NCI-H524 treated with DMSO at 0.1 percent for 48 hours (cell line): ENCODE measurements at regions not wholly inside any gene's neighbourhood (a gene's known extent, or its start where the extent isn't known, plus 50 kb on each side); places are given as distances from the start of the nearest gene placed in this dataset.
A peak's percentile ranks its signal among the peaks of the same experiment; 100 is the strongest.

Source experiments
- DNase-seq: peaks from one replicate; lab custom pipeline; 2025; lab: John Stamatoyannopoulos, UW

DNA sequence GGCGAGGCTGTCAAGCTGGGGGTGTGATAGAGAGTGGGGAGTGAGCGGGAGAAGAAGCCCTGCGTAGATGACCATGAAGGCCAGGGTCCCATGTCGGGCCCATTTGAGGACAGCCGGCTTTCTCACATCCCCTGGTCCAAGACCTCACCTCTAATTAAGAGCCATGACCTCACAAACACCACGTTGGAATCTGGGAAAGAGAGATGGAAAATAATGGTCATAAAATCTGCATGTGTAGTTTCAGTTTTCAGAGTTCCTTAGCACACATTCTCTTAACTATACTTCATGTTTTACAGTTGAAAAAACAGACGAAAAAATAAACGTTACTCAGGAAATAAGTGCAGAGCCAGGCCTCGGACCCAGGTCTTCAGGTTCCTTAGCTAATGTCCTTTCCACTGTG lies 244.8 kb upstream of the SIX2 start:
- DNase-seq, result no peak

DNA sequence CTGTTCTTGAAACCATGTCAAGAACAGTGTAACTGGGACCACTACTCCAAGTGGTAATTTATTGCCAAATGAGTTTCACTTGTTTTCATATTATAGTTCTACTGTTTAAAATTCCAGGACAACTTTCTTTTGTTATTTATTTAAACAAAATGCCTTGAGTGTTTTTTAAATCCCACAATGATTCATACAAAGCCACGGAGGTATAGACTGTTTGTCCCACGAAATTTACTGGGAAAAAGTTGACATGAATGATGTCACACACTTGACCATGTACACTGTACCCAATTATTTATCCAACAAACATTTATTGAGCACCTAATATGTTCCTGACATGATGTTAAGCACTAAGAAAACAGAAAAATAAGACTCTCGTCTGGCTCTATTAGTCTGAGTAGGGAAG lies 243.9 kb upstream of the SIX2 start:
- no peak for DNase-seq

DNA sequence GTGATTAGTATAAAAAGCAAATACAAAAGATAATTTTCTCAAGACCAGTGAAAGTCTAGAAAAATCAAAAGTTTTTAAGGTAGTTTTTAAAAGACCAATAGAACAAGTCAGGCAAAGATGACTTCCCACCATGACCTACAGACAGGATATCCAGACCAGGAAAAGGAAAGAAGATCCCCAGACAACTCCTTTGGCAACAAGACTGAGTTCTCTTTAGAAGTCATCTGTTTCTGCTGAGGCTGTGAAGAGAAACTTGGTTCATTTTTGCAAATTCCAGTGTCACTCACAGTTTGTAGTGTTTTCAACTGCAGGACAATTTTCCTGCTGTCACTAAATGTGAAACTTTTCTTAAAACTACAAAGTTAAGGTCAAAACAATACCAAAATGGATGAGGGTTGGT lies 240.9 kb upstream of the SIX2 start:
- DNase-seq, result no peak

DNA sequence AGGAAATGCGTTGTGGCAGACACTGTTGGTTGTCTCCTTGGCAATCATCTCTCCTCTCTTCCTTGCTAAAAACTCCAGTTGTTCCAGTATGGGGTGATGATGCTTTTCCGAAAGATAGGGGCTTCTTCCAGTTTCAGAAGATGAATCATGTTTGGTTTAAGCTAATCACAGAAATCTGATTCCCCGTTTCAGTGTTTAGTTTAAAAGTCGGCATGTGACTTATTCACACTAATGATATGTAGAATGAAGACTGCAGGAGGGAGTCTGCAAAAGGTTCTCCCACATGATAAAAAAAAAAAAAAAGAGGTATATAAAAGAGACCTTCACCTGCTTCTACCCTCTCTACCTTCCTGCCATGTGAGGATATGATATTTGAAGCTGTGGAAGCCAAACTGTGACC lies 239.0 kb upstream of the SIX2 start:
- DNase-seq, result no peak

DNA sequence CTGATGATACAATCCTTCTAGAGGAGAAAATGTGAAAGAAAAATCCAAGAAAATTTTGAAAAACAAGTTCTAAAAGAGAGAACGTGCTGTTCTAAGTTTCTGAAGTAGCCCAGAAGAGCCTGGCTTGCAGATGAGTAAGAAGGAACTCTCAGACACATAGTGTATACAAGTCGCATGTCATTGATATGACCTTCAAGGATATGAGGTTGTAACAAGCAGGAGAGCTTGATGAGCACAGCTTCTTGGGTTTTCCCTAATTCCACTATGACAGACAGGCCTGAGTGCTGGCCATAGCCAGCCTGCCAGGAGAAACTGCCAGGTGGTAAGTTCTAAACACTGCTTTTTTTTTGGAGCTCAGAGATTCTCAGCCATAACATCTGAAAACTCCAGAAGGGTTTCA lies 235.7 kb upstream of the SIX2 start:
- DNase-seq, result no peak

DNA sequence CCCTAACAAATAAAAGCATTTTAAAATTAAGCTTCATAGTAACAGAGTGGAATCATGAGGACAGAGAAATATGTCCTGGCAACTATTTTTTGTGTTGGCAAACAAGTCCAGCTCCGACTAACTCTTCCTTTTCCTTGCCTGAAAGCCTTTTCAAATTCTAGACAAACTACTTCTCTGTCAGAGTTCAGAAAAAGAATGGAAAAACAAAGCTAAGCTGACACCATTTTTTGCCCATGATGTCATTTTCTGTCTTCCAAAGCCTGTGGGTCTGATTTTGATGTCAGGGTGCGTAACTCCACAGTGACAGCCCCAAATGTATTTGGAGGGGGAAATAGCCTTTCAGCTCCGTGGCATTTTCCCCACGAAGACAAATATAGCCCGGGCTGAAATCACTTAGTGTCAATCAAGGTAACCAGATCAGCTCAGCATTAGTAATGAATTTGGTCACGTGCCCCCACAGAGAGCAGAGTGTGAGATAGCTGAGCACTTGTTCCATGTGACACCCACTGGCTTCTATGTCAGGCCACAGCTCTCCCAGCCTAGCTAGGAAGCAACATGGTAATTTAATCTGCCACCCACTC lies 233.0 kb upstream of the SIX2 start:
- DNase-seq, result peak; percentile 19

DNA sequence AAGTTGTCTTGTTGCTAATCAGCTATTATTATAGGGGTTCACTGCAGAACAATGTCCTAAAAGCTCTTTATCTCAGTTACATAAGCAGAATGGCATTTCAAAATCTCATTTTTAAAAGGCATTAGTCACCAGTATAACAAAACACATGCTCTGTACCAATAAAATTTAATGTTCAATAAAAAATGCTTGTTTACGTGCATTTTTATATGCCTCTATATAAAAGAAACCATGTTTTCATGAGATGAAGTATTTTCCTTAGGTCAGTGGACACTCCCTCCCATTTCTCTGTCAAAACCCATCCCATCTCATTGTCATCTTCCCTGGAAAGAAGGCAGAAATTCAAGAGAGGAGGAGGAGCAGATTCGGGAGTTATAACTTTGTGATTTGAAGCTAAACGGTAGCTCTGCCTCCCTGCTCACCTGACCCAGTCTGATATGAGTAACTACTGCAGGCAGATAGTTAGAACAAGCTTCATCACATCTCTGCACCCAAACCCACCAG lies 231.9 kb upstream of the SIX2 start:
- no peak for DNase-seq

DNA sequence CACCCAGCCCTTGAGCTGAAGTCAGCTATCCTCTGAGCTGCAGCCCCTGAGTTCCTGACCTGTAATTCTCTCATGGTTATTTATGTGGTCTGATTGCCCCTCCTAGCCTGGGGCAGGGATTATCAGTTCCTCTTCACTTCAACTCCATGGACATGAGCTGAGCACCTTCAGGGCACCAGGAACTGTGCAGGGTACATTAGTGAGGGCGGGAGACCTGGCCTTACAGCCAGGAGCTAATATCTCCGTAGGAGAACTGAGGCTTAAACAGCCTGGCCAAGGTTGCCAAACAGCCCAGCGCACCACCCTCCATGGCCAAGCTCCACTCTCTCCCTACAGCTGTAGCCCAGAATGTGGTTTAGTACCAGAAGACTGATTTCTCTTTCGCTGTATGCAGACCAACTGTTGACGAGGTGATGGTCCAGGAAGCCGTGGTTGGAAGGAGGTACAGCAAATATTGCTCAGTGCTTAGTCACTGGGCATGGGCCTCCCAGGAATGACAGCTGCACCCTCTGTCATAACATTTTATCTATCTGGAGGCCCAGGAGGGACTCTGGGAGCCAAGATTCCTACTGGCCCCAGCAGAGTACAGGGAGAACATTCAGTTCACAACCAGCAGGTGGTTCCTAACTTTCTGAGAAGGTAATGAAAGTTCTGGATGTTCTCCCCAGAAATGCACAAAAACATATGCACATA lies 228.7 kb upstream of the SIX2 start:
- no peak for DNase-seq

DNA sequence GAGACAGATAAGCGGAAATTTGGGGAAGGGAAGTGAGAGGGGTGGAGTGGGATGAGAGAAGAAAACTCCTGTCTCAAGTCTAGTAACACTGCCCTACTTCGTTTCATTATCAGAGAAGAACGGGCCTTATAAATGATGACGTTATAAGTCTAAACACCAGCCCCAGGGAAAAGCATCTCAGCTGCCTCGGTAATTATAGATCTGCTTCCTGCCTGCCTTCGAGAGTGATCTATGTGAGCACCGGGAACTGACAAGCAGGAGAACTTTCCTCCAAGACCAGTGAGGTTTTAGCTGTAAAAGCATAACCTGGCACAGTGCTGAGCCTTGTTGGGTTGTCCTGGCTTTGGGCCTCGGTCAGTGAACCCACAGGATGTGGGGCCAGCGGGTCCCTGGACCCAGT lies 227.9 kb upstream of the SIX2 start:
- DNase-seq, result no peak

DNA sequence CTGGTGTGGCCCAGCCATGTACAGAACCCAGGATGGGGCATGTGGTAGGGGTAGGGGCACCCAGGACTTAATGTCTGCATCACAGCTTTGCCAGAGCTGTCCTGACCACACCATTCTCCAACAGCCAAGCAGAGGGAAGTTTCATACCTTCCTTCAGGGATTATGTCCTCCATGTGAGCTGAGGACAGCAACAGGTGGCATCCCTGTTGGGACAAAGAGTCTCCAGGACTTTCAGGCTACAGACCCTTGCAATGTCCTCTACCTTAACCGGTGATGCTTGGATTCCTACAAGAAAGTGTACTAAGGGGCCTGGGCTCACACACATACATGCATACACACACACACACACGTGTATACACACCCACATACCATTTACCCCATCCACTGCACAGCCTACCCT lies 227.0 kb upstream of the SIX2 start:
- no peak for DNase-seq

DNA sequence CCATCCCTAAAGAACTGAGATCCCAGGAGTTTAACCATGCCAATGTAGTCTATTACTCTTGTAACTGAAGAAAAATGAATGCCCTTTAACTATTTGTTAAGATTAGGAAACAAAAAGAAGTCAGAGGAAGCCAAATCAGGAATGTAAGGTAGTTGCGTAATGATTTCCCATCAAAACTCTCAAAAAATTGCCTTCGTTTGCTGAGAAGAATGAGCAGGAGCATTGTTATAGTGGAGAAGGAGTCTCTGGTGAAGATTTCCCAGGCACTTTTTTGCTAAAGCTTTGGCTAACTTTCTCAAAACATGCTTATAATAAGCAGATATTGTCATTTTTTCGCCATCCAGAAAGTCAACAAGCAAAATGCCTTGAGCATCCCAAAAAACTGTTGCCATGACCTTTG lies 224.0 kb upstream of the SIX2 start:
- DNase-seq, result no peak

DNA sequence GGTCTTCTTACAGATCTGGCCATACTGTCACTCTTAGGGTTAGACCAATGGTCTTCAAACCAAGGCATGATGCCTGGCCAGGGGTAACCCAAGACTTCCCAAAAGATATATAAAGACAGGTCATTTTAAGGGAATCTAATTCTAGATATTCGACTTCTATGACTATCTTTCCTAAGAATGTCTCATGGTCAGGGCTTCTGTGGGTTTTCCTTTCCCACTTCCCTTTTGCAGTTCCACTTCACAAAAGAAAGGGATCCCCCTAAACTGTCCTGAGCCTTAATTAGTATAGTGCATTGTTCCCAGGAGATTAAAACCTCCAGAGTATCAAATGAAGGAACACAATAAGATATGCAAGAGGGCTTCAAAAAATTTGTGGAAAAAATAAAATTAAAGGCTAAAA lies 223.6 kb upstream of the SIX2 start:
- no peak for DNase-seq

DNA sequence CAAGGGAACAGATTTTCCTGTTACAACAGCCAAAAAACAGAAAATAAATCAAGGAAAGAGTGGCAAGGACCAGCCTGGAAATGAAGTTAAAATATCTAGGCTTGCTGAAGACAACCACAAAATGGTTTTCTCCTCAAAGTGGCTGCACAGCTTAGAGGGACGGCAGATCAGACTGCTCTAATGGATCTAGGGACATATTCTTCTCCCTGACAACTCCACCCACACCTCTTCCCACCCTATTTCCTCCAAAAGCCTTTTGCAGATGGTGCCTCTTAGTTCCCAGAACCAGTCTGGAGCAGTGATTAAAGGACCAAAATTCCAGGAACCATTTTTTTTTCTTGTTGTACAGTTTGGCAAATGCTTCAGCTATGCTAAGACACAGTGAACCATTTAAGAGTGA lies 220.2 kb upstream of the SIX2 start:
- no peak for DNase-seq

DNA sequence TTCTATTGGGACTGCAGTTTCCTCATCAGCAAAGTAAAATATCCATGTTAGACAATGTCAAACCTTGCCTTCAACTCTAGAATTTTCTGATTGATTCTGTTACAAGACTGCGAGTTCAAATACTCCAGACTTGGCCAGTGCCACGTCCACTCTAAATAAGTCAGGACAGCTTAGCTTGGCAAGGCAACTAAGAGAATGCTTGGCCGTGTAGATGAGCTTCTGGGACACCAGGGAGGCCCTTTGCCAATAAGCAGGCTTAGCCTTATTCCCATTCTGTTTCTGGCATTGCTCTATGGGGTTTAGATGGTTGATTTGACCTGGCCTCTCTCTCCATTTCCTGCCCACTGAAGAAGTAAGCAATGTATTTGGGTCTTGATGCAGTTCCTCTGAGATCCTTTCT lies 218.1 kb upstream of the SIX2 start:
- DNase-seq, result no peak

DNA sequence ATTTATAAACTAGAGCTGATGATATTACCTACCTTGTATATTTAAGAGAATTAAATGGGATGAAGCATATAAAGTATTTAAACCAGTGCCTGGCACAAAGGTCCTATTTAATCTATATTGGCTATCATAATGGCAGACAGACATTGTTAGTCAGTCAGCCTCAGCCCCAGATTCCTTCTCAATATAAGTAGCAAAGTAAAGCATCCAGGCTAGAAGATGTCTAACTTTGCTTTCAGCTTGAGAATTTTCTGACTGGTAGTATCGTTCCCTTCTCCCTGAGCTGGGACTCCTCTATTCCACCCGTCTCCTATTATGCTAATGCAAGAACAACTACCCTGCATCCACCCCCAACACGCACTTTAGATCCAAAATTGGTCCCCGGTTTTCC lies 215.7 kb upstream of the SIX2 start:
- DNase-seq, result no peak

DNA sequence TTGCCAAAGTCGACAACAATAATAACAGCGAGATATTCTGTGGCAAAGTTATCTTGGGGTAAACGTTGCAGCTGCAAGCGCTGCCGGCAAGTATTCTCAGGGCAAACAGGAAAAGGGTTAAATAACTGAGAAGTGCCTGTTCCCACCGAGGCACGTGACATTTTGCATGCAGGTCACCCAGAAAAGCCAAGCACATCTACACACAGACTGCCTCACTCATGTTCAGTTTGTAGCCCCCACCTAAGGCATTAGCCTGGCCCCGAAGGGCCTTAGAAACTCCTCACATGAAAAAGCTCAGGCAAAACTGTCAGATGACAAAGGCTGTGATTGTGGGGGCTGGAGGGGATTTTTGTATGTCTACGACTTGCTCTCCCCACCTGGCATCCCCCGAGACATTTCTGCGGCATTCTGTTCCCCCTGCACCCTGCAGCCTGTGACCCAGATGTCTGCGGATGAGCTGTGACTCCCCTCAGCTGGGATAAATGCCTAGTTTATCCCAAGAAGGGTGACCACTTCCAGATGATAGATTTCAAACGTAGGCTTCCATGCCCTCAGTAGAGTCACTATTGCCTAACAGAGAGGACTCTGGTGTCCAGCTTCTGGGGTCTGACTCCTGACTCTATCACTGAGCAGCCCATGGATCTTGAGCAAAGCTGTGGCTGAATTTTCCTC lies 215.2 kb upstream of the SIX2 start:
- no peak for DNase-seq

DNA sequence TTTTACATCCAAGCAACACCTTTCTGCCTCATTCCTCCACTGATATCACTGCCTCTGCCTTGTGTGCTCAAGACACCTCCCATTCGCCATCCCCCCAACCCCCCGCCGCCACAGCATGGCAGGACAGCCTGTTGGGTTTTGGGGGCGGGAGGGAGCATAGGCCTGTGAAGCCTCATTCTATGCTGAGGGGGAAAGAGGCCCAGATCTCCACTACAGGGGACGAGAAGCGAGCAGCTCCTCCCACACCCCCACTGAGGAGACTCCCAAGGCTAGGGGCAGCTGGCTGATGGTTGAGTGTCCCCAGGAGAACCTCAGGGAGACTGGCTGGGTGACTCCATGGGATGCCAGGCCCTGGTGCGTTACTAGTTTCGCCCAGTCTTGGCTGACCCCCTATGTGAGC lies 214.3 kb upstream of the SIX2 start:
- DNase-seq, result no peak

DNA sequence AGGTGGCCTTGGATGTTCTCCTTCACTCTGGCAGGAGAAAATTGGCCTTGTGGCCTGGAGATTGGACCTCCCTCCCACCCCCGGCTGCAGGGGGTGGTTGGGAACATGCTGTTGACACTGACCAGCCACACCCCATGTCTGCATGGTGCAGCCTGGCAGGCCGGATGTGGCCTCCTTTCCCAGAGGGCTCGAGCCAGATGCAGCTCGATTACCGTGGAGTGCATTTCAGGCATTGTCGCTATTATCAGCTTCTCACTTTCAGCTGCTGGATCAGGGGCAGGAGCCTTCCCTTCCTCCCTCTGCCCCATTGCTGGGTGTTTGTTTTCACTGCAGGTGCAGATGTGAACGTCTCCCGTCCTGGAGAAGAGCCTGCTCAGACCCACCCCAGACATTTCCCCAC lies 211.0 kb upstream of the SIX2 start:
- no peak for DNase-seq

DNA sequence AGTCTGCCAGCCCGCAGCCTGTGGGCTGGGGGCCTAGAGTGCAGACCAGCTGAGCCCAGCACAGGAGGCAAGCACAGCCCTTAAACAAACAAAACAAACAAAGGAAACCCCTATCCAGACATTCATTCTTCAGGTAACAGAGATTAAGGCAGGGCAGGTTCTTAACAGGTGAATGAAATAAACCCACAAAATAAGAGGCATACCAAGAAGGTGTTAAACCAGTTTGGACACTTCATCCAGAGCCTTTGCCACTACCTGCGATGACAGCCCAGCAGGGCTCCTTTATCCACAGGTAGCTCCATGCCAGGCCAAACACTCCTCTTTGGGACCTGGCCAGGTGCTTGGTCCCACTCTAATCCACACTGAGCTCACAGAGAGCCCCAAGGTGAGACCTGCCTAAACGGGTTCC lies 209.7 kb upstream of the SIX2 start:
- no peak for DNase-seq

DNA sequence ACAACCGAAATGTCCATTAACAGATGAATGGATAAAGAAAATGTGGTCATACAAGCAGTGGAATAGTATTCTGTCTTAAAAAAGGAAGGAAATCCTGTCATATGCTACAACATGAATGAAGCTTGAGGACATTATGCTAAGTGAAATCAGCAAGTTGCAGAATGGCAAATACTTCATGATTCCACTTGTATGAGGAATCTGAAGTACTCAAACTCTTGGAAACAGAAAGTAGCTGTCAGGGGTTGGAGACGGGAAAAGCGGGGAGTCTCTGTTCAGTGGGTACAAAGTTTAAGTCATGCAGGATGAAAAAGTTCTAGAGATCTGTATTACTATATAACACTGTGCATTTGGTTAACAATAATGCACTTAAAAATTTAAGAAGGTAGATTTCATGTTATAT lies 209.0 kb upstream of the SIX2 start:
- no peak for DNase-seq

DNA sequence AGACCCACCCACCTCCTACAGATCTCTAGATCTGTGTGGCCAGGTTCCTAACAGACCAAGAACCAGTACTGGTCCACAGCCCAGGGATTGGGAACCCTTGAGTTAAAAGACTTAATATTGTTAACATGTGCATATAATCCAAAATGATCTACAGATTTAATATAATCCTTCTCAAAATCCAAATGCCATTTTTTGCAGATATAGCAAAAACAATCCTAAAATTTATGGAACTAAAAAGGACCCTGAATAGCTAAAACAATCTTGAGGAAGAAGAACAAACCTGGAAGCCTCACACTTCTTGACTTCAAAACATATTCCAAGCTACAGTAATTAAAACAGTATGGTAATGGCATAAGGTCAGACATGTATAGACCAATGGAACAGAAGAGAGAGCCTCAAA lies 206.9 kb upstream of the SIX2 start:
- no peak for DNase-seq

DNA sequence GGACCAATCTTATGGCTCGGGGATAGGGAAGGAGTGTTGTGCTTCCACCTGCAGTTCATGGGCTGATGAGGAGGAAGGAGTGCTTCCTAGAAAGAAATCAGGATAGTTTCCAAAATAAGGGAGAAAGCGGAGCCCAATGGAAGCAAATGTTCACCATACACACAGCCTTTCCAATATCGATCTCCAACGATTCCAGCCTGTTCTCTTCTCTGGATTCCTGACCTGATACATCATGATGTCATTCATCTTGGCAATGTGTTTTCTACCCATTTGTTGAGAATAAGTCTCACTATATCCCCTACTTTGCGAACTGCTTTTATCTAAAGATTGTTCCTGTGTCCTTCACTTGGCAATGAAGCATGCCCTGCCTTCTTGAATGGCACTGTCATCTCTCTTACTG lies 205.3 kb upstream of the SIX2 start:
- DNase-seq, result no peak

DNA sequence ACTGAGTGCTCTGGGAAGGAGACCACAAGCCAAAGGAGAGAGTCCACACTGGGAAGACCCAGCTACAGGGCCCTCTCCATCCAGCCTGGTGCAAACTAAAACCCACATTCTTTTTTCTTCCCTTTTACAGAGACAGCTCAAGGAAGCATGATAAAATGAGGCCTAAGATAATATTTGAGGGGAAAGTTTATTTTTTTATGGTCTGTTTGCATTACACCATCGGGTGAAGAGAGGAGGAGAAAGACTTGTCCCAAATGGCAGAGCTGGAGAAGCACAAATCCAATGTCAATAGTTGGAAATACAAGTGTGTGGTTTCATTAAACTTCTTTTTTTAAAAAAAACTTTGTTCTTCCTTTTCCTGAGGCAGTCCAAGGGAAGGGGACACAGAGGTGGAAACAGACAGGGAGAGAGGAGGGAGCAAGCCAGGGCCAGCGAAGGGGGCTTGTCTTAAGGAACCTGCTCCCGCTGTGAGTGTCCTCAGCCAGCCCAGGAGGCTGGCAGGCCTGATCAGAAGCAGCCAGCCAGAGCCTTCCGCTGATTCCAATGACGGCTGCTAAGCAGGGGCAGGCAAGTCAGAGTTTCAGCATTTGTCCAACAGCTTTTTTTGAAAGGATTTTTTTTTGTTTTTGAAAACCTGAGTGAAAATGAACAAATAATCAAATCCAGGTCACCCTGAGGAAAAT lies 203.8 kb upstream of the SIX2 start:
- DNase-seq, result no peak
